Endodermal cell (in vitro differentiated cells): ENCODE measurements at regions not wholly inside any gene's neighbourhood (a gene's known extent, or its start where the extent isn't known, plus 50 kb on each side); places are given as distances from the start of the nearest gene placed in this dataset.

Experiments used
- DNase-seq: peaks from one replicate; pipeline ENCODE4 v3.0.0-alpha.2; 2017
- H3K27ac ChIP-seq: 2 replicates; pipeline ENCODE4 v1.5.1; 2013; ENCODE audit warnings: mild to moderate bottlenecking, low read depth, low read length, moderate library complexity
- H3K27me3 ChIP-seq: 2 replicates; pipeline ENCODE4 v1.6.1; 2013; ENCODE audit warnings: mild to moderate bottlenecking, low read length, moderate library complexity; ENCODE audit not compliant: insufficient read depth, control insufficient read depth, poor library complexity, severe bottlenecking
- H3K36me3 ChIP-seq: 2 replicates; pipeline ENCODE4 v1.7.0; 2013; ENCODE audit warnings: mild to moderate bottlenecking, low read length, moderate library complexity; ENCODE audit not compliant: control insufficient read depth, insufficient read depth
- H3K4me1 ChIP-seq: one replicate; pipeline ENCODE4 v1.7.0; 2013; ENCODE audit warnings: low read length; ENCODE audit not compliant: control insufficient read depth, insufficient read depth
- H3K4me3 ChIP-seq: 2 replicates; pipeline ENCODE4 v1.5.1; 2013; ENCODE audit warnings: mild to moderate bottlenecking, low read length, moderate library complexity
- H3K9ac ChIP-seq: 2 replicates; pipeline ENCODE4 v1.6.1; 2013; ENCODE audit warnings: mild to moderate bottlenecking, low read length, moderate library complexity; ENCODE audit not compliant: poor library complexity, severe bottlenecking; ENCODE audit errors: extremely low read depth
- H3K9me3 ChIP-seq: 2 replicates; pipeline ENCODE4 v1.6.1; 2013; ENCODE audit warnings: mild to moderate bottlenecking, low read length, moderate library complexity; ENCODE audit not compliant: control insufficient read depth
- H3K27ac Mint-ChIP-seq: 2 replicates; pipeline ENCODE4 v1.8.0; 2020; ENCODE audit warnings: mixed read lengths
- H3K27me3 Mint-ChIP-seq: 2 replicates; pipeline ENCODE4 v1.8.0; 2021; ENCODE audit warnings: mild to moderate bottlenecking, mixed read lengths; ENCODE audit not compliant: insufficient read depth
- H3K36me3 Mint-ChIP-seq: 2 replicates; pipeline ENCODE4 v1.8.0; 2020; ENCODE audit warnings: low read depth, mixed read lengths
- H3K4me1 Mint-ChIP-seq: 2 replicates; pipeline ENCODE4 v1.8.0; 2020; ENCODE audit warnings: mixed read lengths
- H3K4me3 Mint-ChIP-seq: 2 replicates; pipeline ENCODE4 v1.8.0; 2020; ENCODE audit warnings: mild to moderate bottlenecking, moderate library complexity, mixed read lengths
- H3K9me3 Mint-ChIP-seq: 2 replicates; pipeline ENCODE4 v1.8.0; 2020; ENCODE audit warnings: mild to moderate bottlenecking, mixed read lengths
- CTCF ChIP-seq: fragments of 200-600 bp; sonication (generic); conservative IDR thresholded peaks from 2 replicates; pipeline ENCODE4 v1.5.0; 2021; ENCODE audit warnings: antibody characterized with exemption, mild to moderate bottlenecking
- WGBS, 2 experiments: methylation state at CpG; one replicate each; pipeline versions ENCODE4 v1.1.5 to v1.1.7; 2013; ENCODE audit warnings: missing lambda C conversion rate in 2 of 2, mixed read lengths in 1 of 2; ENCODE audit not compliant: insufficient coverage in 1 of 2, insufficient read length in 1 of 2; 5-methylcytosine and 5-hydroxymethylcytosine counted together

- Mint-ChIP-seq H3K4me1 (peaks cover 15% of the 10 kb centered on the region), H3K9me3 (no peaks in the 10 kb centered on the region), H3K36me3 (no peaks in the 10 kb centered on the region), H3K27ac (no peak overlapping the region), H3K27me3 (peaks cover 68% of the 10 kb centered on the region), H3K4me3 (peak overlapping the region; percentile 59)
- no peaks in the 10 kb centered on the region for H3K36me3 ChIP-seq
- DNase-seq: no peak
- peak overlapping the region; percentile 91 for H3K4me3 ChIP-seq
- WGBS, 2 experiments: 79 to 100% methylated on average over 1 to 3 of the region's 3 CpGs
- H3K27ac ChIP-seq: no peak overlapping the region
- no peak overlapping the region for H3K9ac ChIP-seq
- peaks cover 55% of the 10 kb centered on the region for H3K27me3 ChIP-seq
- H3K4me1 ChIP-seq: peaks cover 9% of the 10 kb centered on the region
- no peak for TF ChIP-seq CTCF
- no peaks in the 10 kb centered on the region for H3K9me3 ChIP-seq
Measured at GRCh38 chr5:114054594-114054993, 307.3 kb upstream of the KCNN2 start.

GRCh38 chr5:114055318-114056184 lies 306.3 kb upstream of the KCNN2 start:
- Mint-ChIP-seq H3K36me3 (no peaks in the 10 kb centered on the region), H3K4me1 (peaks cover 15% of the 10 kb centered on the region), H3K4me3 (peak overlapping the region; percentile 59), H3K27ac (no peak overlapping the region), H3K27me3 (peaks cover 75% of the 10 kb centered on the region), H3K9me3 (no peaks in the 10 kb centered on the region)
- peak; percentile 41 for TF ChIP-seq CTCF
- H3K27ac ChIP-seq: no peak overlapping the region
- peaks cover 55% of the 10 kb centered on the region for H3K27me3 ChIP-seq
- peak; percentile 87 for DNase-seq
- no peaks in the 10 kb centered on the region for H3K9me3 ChIP-seq
- H3K4me1 ChIP-seq: peaks cover 9% of the 10 kb centered on the region
- no peak overlapping the region for H3K9ac ChIP-seq
- H3K4me3 ChIP-seq: peak overlapping the region; percentile 91
- 1% methylated on average over 26 to 60 of the region's 60 CpGs for WGBS, 2 experiments
- no peaks in the 10 kb centered on the region for H3K36me3 ChIP-seq

- 14 to 18% methylated on average over 17 to 26 of the region's 26 CpGs for WGBS, 2 experiments
- Mint-ChIP-seq H3K4me3 (peak overlapping the region; percentile 59), H3K36me3 (no peaks in the 10 kb centered on the region), H3K4me1 (peaks cover 15% of the 10 kb centered on the region), H3K9me3 (no peaks in the 10 kb centered on the region), H3K27me3 (peaks cover 75% of the 10 kb centered on the region), H3K27ac (no peak overlapping the region)
- DNase-seq: no peak
- no peaks in the 10 kb centered on the region for H3K9me3 ChIP-seq
- H3K27ac ChIP-seq: no peak overlapping the region
- peak overlapping the region; percentile 91 for H3K4me3 ChIP-seq
- H3K27me3 ChIP-seq: peaks cover 55% of the 10 kb centered on the region
- TF ChIP-seq CTCF: peak; percentile 11
- H3K4me1 ChIP-seq: peaks cover 9% of the 10 kb centered on the region
- no peaks in the 10 kb centered on the region for H3K36me3 ChIP-seq
- no peak overlapping the region for H3K9ac ChIP-seq
Measured at GRCh38 chr5:114056185-114056538, 305.7 kb upstream of the KCNN2 start.
